Cardiac muscle cell (in vitro differentiated cells and primary cell): ENCODE measurements at regions not wholly inside any gene's neighbourhood (a gene's known extent, or its start where the extent isn't known, plus 50 kb on each side); places are given as distances from the start of the nearest gene placed in this dataset.

Experiments used
- DNase-seq, 2 donors: peaks; one replicate each; pipeline versions ENCODE4 v3.0.0 to v3.0.0-alpha.2; 2010 to 2017; ENCODE audit warnings: low read depth in 1 of 2, low spot score in 1 of 2
- H3K27ac ChIP-seq: fragments of 200-600 bp; sonication (generic); 2 replicates; pipeline ENCODE4 v1.5.1; 2016
- H3K27me3 ChIP-seq: fragments of 200-600 bp; sonication (generic); 2 replicates; pipeline ENCODE4 v1.6.0; 2016; ENCODE audit warnings: control low read depth
- H3K36me3 ChIP-seq: fragments of 200-600 bp; sonication (generic); 2 replicates; pipeline ENCODE4 v1.5.1; 2016; ENCODE audit warnings: control low read depth
- H3K4me1 ChIP-seq: fragments of 200-600 bp; sonication (generic); 2 replicates; pipeline ENCODE4 v1.8.1; 2017; ENCODE audit warnings: low read depth, mild to moderate bottlenecking, mixed run types
- H3K4me3 ChIP-seq: fragments of 200-600 bp; sonication (generic); 2 replicates; pipeline ENCODE4 v1.5.1; 2016; ENCODE audit warnings: mild to moderate bottlenecking
- H3K9me3 ChIP-seq: fragments of 200-600 bp; sonication (generic); 2 replicates; pipeline ENCODE4 v1.5.1; 2017; ENCODE audit warnings: low read depth, mild to moderate bottlenecking, control low read depth
- CTCF ChIP-seq: IDR thresholded peaks from 2 replicates; pipeline ENCODE4 v1.5.1; 2012; ENCODE audit warnings: low read depth, mild to moderate bottlenecking, low read length

DNA sequence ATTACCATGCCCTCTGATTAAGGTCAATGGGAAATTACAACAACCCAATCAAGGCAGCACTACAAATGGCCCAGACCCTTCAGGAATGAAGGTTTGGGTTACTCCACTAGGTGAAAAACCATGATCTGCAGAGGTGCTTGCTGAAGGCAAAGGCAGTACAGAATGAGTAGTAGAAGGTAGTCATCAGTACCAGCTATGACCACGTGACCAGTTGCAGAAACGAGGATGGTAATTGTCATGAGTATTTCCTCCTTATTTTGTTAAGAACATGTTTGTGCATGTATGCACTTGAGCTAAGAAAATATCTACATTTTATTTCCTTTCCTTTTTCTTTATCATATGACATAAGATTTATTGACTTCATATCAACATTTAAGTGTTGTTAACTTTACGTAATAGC is 607.1 kb downstream of the KCNT2 start:
- DNase-seq = no peak
- Histone ChIP-seq H3K4me3 (no peak overlapping the region), H3K27me3 (no peaks in the 10 kb centered on the region), H3K9me3 (no peaks in the 10 kb centered on the region), H3K4me1 (no peaks in the 10 kb centered on the region), H3K36me3 (no peaks in the 10 kb centered on the region), H3K27ac (no peak overlapping the region)
- TF ChIP-seq CTCF = no peak

GRCh38 chr1:195999022-195999421 is 609.2 kb downstream of the KCNT2 start:
- no peaks in the 10 kb centered on the region for H3K9me3 ChIP-seq

GRCh38 chr1:195981448-195982139 is 626.6 kb downstream of the KCNT2 start:
- TF ChIP-seq CTCF = no peak
- H3K4me3 ChIP-seq = no peak overlapping the region
- peak in 1 of 2 donors; percentile 5 for DNase-seq
- H3K4me1 ChIP-seq = no peaks in the 10 kb centered on the region
- H3K27me3 ChIP-seq = no peaks in the 10 kb centered on the region
- no peaks in the 10 kb centered on the region for H3K36me3 ChIP-seq
- H3K9me3 ChIP-seq = no peaks in the 10 kb centered on the region
- H3K27ac ChIP-seq = no peak overlapping the region

More at GRCh38 chr1:195999022-195999421, 609.2 kb downstream of the KCNT2 start:
- Histone ChIP-seq H3K4me3 (no peak overlapping the region), H3K27ac (no peak overlapping the region), H3K27me3 (no peaks in the 10 kb centered on the region), H3K36me3 (no peaks in the 10 kb centered on the region), H3K4me1 (no peaks in the 10 kb centered on the region)
- DNase-seq = no peak
- no peak for TF ChIP-seq CTCF

- no peaks in the 10 kb centered on the region for H3K36me3 ChIP-seq
- no peaks in the 10 kb centered on the region for H3K27me3 ChIP-seq
- H3K9me3 ChIP-seq = no peaks in the 10 kb centered on the region
- no peak for TF ChIP-seq CTCF
- no peak overlapping the region for H3K27ac ChIP-seq
- no peaks in the 10 kb centered on the region for H3K4me1 ChIP-seq
- DNase-seq = no peak
- no peak overlapping the region for H3K4me3 ChIP-seq
Measured at GRCh38 chr1:195979646-195980045, 628.6 kb downstream of the KCNT2 start.

DNA sequence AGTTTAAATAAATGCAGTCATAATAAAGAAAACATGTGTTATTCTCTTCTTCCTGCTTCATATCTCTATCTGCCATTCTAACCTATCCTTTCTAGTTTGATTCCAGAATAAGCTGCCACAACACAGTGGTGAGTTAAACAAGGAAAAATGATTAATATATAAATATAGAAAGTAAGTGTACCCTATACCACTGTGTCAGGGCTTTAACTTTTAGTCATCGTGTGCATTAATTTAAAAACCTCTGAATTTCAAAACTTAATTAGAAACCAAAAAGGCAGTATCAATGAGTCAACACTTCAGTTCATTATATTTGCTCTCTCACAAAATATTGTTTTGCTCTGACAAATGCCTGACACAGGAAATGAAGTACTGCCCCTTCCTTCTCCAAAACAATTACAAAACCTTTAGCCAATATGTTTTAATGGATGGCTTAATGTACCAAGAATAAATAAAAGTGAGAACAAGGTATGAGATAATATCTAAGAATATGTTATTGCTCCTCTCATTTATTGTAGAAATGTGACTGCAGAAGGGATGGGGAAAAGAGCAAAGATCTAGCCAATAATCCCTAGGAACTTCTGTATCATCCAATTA is 634.8 kb downstream of the KCNT2 start:
- H3K9me3 ChIP-seq = no peaks in the 10 kb centered on the region
- no peaks in the 10 kb centered on the region for H3K4me1 ChIP-seq
- no peak overlapping the region for H3K4me3 ChIP-seq
- H3K36me3 ChIP-seq = no peaks in the 10 kb centered on the region
- no peaks in the 10 kb centered on the region for H3K27me3 ChIP-seq
- TF ChIP-seq CTCF = no peak
- no peak for DNase-seq
- H3K27ac ChIP-seq = no peak overlapping the region
